Stomach (tissue), 4 donors: ENCODE measurements at regions not wholly inside any gene's neighbourhood (a gene's known extent, or its start where the extent isn't known, plus 50 kb on each side); places are given as distances from the start of the nearest gene placed in this dataset.

ENCODE experiments used
- CTCF ChIP-seq, 7 experiments: fragments of 450-650 bp in 4 of 7; fragments of 200-600 bp in 3 of 7; sonication (generic) in 3 of 7; IDR thresholded peaks; one replicate each; pipeline ENCODE4 v1.5.1; 2016 to 2019; ENCODE audit warnings: antibody characterized with exemption in 7 of 7, control low read depth in 2 of 7, mild to moderate bottlenecking in 1 of 7
- EP300 ChIP-seq: sonication (generic); formaldehyde crosslinking; IDR thresholded peaks from one replicate; pipeline ENCODE4 v1.6.1; 2017; ENCODE audit warnings: antibody characterized with exemption
- POLR2A ChIP-seq, 4 donors: fragments of 450-650 bp; IDR thresholded peaks; one replicate each; pipeline ENCODE4 v1.6.1; 2016; ENCODE audit warnings: antibody characterized with exemption in 4 of 4, control low read depth in 2 of 4, mild to moderate bottlenecking in 1 of 4, moderate library complexity in 1 of 4

DNA sequence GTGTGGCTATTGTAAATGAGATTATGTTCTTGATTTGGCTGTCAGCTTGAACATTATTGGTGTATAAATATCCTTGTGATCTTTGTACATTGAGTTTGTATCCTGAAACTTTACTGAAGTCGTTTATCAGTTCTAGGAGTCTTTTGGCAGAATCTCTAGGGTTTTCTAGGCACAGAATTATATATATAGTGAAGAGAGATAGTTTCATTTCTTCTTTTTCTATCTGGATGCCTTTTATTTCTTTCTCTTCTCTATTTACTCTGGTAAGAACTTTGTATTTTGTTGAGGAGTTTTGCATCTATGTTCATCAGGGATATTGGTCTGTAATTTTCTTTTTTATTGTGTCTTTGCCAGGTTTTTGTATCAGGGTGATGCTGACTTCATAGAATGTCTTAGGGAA lies 589.2 kb upstream of the MAN1A1 start:
- no peak for TF ChIP-seq CTCF (IDR thresholded peaks at IDR 0.05)
- TF ChIP-seq POLR2A (IDR thresholded peaks at IDR 0.05): no peak
- no peak for TF ChIP-seq EP300
